NCI-H2227 (cell line): ENCODE measurements at regions not wholly inside any gene's neighbourhood (a gene's known extent, or its start where the extent isn't known, plus 50 kb on each side); places are given as distances from the start of the nearest gene placed in this dataset.
A peak's percentile ranks its signal among the peaks of the same experiment; 100 is the strongest.
"Not testable (repeated sequence)": the region's sequence is repeated elsewhere in the genome, so short reads cannot be mapped to it uniquely, and the experiment has no call there.

Experiments
- DNase-seq: peaks from one replicate; lab custom pipeline; 2025; ENCODE audit not compliant: unreplicated experiment; lab: John Stamatoyannopoulos, UW

GRCh38 chr1:10938741-10939417 lies 73.6 kb upstream of the TARDBP start:
- no peak for DNase-seq

GRCh38 chr1:10939654-10940450 lies 72.6 kb upstream of the TARDBP start:
- no peak for DNase-seq

GRCh38 chr1:10940451-10940804 lies 72.0 kb upstream of the TARDBP start:
- no peak for DNase-seq

DNA sequence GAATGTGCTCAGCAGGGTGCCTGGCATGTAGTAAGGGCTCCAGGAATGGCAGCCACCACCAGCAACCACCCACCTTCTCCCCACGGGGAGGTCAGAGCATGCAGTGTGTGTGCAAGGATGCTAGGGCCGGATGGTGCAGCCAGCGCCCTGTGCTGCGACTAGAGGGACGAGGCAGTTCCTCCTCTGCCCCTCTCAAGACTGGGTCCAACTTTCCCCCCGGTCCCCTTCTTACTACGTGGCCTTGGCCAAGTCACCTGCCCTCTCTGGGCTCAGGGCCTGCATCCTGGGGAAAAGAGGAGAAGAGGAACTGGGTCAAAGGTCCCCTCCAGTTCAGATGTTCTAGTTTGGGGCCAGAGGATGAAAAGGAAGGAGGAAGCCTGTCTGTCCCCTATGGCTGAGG lies 71.6 kb upstream of the TARDBP start:
- DNase-seq = no peak

GRCh38 chr1:10941891-10942541 lies 70.4 kb upstream of the TARDBP start:
- peak; percentile 54 for DNase-seq

DNA sequence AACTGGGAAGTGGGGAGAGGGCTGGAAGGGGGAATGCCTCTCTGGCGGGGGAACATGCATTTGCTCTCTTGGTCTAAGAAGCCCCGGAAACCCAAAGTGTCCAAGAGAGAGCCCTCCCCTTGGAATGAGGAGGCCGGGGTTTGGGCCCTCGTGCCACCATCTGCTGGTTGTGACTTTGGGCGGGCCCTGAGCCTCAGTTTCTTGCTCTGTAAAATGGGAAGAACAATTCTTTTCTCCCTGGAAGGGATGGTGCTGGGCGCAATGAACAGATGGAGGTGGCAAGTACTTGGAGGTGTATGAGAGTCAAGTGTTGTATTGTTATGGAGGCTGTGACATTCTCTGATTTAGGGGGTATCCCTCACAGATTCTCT lies 69.9 kb upstream of the TARDBP start:
- DNase-seq = no peak

DNA sequence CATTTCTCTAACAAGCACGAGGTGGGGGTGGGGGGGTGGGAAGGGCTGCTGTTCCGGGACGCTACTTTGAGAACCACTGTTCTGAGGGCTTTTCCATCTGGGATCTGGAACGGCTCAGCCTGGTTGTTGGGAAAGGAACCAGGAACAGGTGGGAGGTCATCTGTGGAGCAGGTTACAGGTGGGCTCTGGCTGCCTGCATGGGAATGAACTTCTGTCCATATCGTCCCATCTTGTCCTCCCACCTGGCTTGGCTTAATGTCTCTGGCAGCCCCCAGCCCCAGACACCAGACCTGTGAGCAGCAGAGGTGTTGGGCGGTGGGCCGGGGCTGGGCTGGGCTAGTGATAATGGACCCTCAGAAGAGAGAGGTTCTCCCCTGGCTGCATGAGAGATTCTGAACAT lies 69.4 kb upstream of the TARDBP start:
- no peak for DNase-seq

DNA sequence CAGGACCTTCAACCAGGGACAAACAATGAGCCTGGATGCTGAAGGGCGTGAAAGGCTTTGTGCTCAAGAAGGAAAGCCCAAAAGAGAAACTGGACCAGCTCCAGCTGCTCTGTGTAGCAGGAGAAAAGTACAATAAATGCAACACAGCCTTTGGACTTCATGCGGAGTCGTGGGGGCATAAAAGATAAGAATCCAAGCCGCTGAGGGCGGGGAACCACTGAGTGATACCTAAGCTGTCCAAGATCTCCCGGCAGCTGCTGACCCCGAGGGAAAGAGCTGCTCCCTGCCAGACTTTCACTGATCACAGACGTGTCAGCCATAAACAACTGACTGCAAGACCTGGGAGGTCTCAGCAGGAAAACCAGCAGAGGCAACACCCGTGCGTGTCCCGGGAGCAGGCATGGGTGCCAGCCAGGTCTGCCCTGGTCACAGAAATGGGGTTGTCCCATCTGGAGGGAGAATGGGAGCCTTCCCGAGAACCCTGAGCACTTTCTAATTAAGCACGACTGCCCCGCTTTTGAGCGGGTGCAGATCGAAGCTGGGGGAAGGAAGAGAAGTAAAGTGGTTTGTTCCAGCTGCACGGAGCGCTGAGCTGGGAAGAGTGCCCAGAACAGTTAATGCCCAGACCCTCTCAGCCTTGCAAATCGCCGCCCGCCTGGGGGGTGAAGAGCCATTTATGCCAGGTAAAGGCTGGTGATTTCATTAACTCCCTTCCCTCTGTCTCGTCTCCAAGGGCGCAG lies 68.3 kb upstream of the TARDBP start:
- DNase-seq = peak; percentile 65

- DNase-seq = peak; percentile 45
These were observed 66.4 kb upstream of the TARDBP start for GRCh38 chr1:10945991-10946509.

GRCh38 chr1:10947181-10947580 lies 65.3 kb upstream of the TARDBP start:
- DNase-seq = no peak

DNA sequence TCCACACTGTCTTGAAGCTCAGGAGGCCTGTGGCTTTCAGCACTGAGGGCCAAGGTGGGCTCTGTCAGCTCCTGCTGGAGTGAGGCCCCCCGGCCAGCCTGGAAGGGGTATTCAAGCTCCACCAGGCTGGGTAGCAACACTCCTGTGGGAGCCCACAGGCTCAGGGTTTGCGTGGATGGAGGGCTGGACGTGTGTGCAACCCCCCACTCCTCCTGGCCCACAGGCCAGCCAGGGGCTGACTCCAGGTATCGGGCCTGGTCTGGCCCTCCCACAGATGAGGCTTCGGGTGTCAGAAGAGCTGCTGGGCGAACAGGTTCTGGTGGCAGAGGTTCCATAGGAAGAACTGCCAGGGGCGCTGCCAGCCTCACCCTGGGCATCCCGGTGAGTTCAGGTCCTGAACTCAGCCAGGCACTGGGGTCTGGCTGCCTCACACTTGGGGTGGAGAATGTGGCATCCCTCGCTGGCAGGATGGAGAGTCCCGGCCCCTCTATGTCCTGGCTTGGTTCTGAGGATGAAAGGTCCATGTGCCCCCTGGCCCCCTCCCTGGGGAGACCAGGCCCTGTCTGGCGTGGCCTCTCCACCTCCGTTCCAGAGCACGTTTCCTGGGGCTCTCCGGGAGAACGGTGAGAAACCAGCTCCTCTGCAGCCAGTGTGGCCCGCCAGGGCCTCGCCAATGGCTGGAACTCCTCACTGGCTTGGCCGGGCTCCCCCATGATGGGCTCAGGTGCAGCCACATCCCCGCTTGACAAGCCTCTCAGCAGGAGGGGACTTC lies 64.6 kb upstream of the TARDBP start:
- no peak for DNase-seq

DNA sequence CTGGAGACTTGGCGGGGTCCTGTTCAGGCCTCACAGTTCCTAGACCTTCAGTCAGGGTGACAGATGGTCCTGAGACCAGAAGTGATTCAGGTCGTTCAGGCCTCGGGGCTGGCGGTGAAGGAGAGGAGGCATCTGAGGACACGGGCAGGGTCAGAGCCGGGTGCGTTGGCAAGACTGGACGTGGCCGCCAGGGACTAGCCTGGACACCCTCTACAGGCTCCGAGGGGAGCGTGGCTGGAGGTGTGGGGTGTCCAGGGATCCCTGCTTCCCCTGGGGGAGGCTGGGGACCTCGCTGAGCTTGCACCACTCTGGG lies 64.0 kb upstream of the TARDBP start:
- DNase-seq = no peak

GRCh38 chr1:10950316-10951172 lies 61.9 kb upstream of the TARDBP start:
- no peak for DNase-seq

DNA sequence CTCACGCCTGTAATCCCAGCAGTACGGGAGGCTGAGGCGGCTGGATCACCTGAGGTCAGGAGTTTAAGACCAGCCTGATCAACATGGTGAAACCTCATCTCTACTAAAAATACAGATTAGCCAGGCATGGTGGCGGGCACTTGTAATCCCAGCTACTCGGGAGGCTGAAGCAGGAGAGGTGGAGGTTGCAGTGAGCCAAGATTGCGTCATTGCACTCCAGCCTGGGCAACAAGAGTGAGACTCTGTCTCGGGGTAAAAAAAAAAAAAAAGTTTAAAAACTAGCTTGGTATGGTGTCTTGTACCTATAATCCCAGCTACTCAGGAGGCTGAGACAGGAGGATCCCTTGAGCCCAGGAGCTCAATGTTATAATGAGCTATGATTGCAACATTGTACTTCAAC lies 61.2 kb upstream of the TARDBP start:
- not testable (repeated sequence) for DNase-seq

DNA sequence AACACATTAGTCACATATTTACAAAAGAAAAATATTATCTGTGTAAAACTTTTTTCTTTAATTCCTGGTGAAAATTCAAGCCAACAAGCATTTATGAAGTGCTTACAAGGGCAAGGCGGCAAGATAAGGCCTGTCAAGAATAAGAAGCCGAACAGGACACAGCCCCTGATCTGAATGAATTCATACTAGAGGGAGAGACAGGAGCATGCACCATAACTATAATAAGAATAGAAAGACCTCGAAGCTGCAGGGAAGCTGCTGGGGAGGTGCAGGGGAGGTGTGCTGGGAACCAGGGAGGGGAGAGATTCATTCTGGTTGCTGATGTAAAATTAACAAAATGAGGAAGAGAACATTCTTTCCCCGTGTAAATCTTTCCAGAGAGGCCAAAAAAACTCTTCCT lies 60.5 kb upstream of the TARDBP start:
- no peak for DNase-seq

DNA sequence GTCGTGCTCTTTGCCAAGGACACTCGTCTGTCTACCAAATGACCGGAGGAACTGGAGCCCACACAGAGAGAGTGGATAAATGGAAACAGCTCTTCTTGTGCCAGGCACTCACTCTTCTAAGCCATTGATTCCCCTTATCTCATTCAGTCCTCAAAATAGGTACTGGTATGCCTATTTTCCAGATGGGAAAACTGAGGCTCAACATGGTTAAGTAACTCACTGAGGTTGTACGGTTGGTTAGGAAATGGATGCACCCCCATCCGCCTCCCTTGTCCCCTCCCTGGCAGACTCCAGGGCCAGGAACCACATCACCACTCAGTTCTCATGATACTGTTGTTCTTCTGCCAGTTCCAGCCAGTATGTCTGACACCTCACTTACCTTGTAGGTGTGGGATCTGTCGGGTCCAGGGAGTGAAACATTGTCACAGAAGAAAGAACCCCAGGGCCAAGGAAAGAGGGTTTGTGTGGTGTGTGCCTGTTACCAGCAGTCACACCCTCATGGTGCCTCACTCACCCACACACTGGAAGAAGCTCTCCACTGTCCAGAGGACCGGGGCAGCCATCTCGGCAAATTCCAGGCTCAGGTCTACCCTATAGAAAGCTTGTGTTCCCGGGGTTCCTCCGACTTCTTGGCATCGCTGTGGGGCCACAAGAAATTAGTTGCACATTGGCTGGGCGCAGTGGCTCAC lies 58.8 kb upstream of the TARDBP start:
- no peak for DNase-seq

- peak; percentile 40 for DNase-seq
These were observed 55.3 kb upstream of the TARDBP start for GRCh38 chr1:10957133-10957532.

- peak; percentile 91 for DNase-seq
These were observed 53.8 kb upstream of the TARDBP start for GRCh38 chr1:10958614-10959013.
